ENCODE measurements at regions not wholly inside any gene's neighbourhood (a gene's known extent, or its start where the extent isn't known, plus 50 kb on each side); places are given as distances from the start of the nearest gene placed in this dataset.
A peak's percentile ranks its signal among the peaks of the same experiment; 100 is the strongest.
"Not testable (repeated sequence)": the region's sequence is repeated elsewhere in the genome, so short reads cannot be mapped to it uniquely, and the experiment has no call there.

DNA sequence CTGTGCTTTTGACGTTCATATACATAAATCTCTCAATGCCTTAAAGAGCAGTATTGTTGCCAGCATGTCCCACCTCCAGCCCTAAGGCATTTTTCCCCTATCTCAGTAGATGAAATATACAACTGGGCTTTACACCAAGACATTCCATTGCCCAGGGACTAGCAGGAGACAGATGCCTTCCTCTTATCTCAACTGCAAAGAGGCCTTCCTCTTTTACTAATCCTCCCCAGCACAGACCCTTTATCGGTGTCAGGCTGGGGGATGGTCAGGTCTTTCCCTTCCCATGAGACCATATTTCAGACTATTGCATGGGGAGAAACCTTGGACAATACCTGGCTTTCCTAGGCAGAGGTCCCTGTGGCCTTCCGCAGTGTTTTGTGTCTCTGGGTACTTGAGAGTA lies 1373.1 kb upstream of the DEFB115 start (continued):
- TF ChIP-seq, protein P1, sequence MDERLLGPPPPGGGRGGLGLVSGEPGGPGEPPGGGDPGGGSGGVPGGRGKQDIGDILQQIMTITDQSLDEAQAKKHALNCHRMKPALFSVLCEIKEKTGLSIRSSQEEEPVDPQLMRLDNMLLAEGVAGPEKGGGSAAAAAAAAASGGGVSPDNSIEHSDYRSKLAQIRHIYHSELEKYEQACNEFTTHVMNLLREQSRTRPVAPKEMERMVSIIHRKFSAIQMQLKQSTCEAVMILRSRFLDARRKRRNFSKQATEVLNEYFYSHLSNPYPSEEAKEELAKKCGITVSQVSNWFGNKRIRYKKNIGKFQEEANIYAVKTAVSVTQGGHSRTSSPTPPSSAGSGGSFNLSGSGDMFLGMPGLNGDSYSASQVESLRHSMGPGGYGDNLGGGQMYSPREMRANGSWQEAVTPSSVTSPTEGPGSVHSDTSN (CRISPR knock-in tag; IDR thresholded peaks at IDR 0.05; ENCODE audit: low read depth): not testable (repeated sequence)
- TF ChIP-seq, protein P1 (tag; conservative IDR thresholded peaks at IDR 0.05; ENCODE audit: low read depth): peak; percentile 77
- TF ChIP-seq MTA3 (IDR thresholded peaks at IDR 0.05; ENCODE audit: borderline replicate concordance) (peak; percentile 54), PHF21A (IDR thresholded peaks at IDR 0.05; ENCODE audit: borderline replicate concordance, low read depth) (0 out of 2 replicates have a peak, but pooled peaks have one; percentile 34), ZSCAN32 (CRISPR knock-in tag; IDR thresholded peaks at IDR 0.05) (peak; percentile 32; the same call in 1 of the 2 replicates), EP400 (IDR thresholded peaks at IDR 0.05) (peak; percentile 49), PML (IDR thresholded peaks at IDR 0.05; ENCODE audit: low read length) (peak; percentile 62), RAD21 (CRISPR knock-in tag; conservative IDR thresholded peaks at IDR 0.05 in 1 of 2, IDR thresholded peaks at IDR 0.05 in 1 of 2) (peak; percentile 20 to 25; a peak in 2 of 4 replicates), DMBX1 (CRISPR knock-in tag; IDR thresholded peaks at IDR 0.05; ENCODE audit: borderline replicate concordance) (peak; percentile 78; the same call in 1 of the 2 replicates)
- TF ChIP-seq, protein P2, sequence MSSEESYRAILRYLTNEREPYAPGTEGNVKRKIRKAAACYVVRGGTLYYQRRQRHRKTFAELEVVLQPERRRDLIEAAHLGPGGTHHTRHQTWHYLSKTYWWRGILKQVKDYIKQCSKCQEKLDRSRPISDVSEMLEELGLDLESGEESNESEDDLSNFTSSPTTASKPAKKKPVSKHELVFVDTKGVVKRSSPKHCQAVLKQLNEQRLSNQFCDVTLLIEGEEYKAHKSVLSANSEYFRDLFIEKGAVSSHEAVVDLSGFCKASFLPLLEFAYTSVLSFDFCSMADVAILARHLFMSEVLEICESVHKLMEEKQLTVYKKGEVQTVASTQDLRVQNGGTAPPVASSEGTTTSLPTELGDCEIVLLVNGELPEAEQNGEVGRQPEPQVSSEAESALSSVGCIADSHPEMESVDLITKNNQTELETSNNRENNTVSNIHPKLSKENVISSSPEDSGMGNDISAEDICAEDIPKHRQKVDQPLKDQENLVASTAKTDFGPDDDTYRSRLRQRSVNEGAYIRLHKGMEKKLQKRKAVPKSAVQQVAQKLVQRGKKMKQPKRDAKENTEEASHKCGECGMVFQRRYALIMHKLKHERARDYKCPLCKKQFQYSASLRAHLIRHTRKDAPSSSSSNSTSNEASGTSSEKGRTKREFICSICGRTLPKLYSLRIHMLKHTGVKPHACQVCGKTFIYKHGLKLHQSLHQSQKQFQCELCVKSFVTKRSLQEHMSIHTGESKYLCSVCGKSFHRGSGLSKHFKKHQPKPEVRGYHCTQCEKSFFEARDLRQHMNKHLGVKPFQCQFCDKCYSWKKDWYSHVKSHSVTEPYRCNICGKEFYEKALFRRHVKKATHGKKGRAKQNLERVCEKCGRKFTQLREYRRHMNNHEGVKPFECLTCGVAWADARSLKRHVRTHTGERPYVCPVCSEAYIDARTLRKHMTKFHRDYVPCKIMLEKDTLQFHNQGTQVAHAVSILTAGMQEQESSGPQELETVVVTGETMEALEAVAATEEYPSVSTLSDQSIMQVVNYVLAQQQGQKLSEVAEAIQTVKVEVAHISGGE (CRISPR knock-in tag; IDR thresholded peaks at IDR 0.05): peak in 1 of 3 experiments; percentile 26; a peak in 1 of 6 replicates

DNA sequence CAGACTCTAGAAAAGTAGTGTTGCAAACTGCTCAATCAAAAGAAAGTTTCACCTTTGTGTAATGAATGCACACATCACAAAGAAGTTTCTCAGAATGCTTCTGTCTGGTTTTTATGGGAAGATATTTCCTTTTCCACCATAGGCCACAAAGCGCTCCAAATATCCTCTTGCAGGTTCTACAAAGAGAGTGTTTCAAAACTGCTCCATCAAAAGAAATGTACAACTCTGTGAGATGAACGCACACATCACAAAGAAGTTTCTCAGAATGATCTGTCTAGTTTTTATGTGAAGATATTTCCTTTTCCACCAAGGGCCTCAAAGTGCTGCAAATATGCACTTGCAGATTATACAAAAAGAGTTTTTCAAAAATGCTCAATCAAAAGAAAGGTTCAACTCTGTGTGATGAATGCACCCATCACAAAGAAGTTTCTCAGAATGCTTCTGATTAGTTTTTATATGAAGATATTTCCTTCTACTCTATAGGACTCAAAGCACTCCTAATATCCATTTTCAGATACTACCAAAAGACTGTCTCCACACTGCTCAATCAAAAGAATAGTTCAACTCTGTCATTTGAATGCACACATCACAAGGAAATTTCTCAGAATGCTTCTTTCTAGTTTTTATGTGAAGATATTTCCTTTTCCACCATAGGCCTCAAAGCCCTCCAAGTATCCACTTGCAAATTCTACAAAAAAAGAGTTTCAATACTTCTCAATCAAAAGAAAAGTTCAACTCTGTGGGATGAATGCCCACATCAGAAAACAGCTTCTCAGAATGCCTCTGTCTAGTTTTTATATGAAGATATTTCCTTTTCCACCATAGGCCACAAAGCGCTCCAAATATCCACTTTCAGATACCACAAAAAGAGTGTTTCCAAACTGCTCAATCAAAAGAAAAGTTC lies 1371.9 kb upstream of the DEFB115 start:
- H3K9me1 ChIP-seq (ENCODE audit: control insufficient read depth, insufficient read depth, low read length); ATAC-seq; FAIRE-seq; H3K79me2 ChIP-seq (ENCODE audit: control insufficient read depth, insufficient read depth, low read length); H3K36me3 ChIP-seq (ENCODE audit: control insufficient read depth, insufficient read depth, low read length); H3K27ac ChIP-seq (ENCODE audit: extremely low read depth, low read depth, low read length); BruUV-seq (replicated peaks); intact Hi-C loops (cut with micrococcal nuclease); CTCF ChIA-PET (ENCODE audit: low intra/inter-chr PET ratio); POLR2A ChIA-PET; H3K4me3 ChIP-seq; H3K9me3 ChIP-seq (replicated peaks; ENCODE audit: control insufficient read depth, insufficient read depth, low read depth, low read length); H3K27me3 ChIP-seq (ENCODE audit: control insufficient read depth in 2 of 2, insufficient read depth in 2 of 2, low read length in 2 of 2); H2AFZ ChIP-seq (ENCODE audit: low read depth, low read length); H3K4me2 ChIP-seq (ENCODE audit: insufficient read depth, low read length); H4K20me1 ChIP-seq (replicated peaks; ENCODE audit: control insufficient read depth, insufficient read depth, low read length); H3K9ac ChIP-seq (ENCODE audit: insufficient read depth in 1 of 2, low read depth in 2 of 2, low read length in 2 of 2); DNase-seq (ENCODE audit: extremely low read depth in 1 of 4, low spot score in 3 of 4): not testable (repeated sequence)
- 0% methylated on average over 2 of the region's 3 CpGs for WGBS (ENCODE audit: insufficient coverage, low coverage, missing lambda C conversion rate)
- peaks cover 0 to 11% of the 10 kb centered on the region in 2 experiments; a peak in 3 of 5 replicates for H3K4me1 ChIP-seq (replicated peaks in 1 of 2; ENCODE audit: control insufficient read depth in 2 of 2, insufficient read depth in 2 of 2, low read length in 2 of 2)
- in situ Hi-C loops (cut with MboI): loop anchor here (5.0 kb wide), 1 partner anchor 623 kb away; no protein-coding TSS in a partner anchor
